GM12878 (cell line): ENCODE measurements at regions not wholly inside any gene's neighbourhood (a gene's known extent, or its start where the extent isn't known, plus 50 kb on each side); places are given as distances from the start of the nearest gene placed in this dataset.

ENCODE experiments used
- ATAC-seq: fragments of 200-7000 bp; cut with Tn5 transposase; 3 replicates; pipeline ENCODE4 v1.9.1; 2020; ENCODE audit warnings: mild to moderate bottlenecking, moderate library complexity
- BruUV-seq: library from RNA; stranded (reverse); fragments of 400-500 nt; replicated peaks from 2 replicates; lab custom pipeline; 2021; lab: Mats Ljungman, UMichigan
- CTCF ChIA-PET: fragments of 300-600 bp; sonication (Branson Sonifier 250); formaldehyde crosslinking; extraction: SDS; loops from one replicate; lab custom pipeline; 2021; ENCODE audit warnings: inconsistent platforms; lab: Yijun Ruan, JAX
- POLR2A ChIA-PET: fragments of 350-600 bp; formaldehyde crosslinking; extraction: SDS; loops from one replicate; lab custom pipeline; 2021; ENCODE audit warnings: inconsistent platforms; lab: Charles Lee
- RAD21 ChIA-PET: fragments of 300-600 bp; sonication (Branson Sonifier 250); formaldehyde crosslinking; loops from one replicate; lab custom pipeline; 2023; ENCODE audit warnings: antibody characterized with exemption; ENCODE audit not compliant: unreplicated experiment; lab: Charles Lee
- SMC1A ChIA-PET: fragments of 300-600 bp; sonication (Branson Sonifier 250); formaldehyde crosslinking; loops from one replicate; lab custom pipeline; 2023; ENCODE audit not compliant: unreplicated experiment, uncharacterized antibody; lab: Charles Lee
- DNase-seq: peaks from one replicate; pipeline ENCODE4 v3.0.0-alpha.2; 2011; ENCODE audit warnings: low read depth, low spot score
- FAIRE-seq: peaks from 3 replicates; lab custom pipeline; 2011; peaks lifted over from hg19 to GRCh38; lab: Jason Lieb, UNC
- H2AFZ ChIP-seq: 2 replicates; pipeline ENCODE4 v1.6.0; 2011; ENCODE audit warnings: low read depth, low read length, control low read depth; ENCODE audit not compliant: control insufficient read depth
- H3K27ac ChIP-seq: 2 replicates; pipeline ENCODE4 v1.5.1; 2011; ENCODE audit warnings: control low read depth; ENCODE audit not compliant: control insufficient read depth, insufficient read depth
- H3K27me3 ChIP-seq, 2 experiments: replicated peaks in 1 of 2; 2 replicates each; pipeline versions ENCODE4 v1.6.0 to v1.6.1; 2011; ENCODE audit warnings: low read length in 1 of 2; ENCODE audit not compliant: control insufficient read depth in 2 of 2, insufficient read depth in 2 of 2
- H3K36me3 ChIP-seq, 2 experiments: 2 replicates each; pipeline ENCODE4 v1.5.1; 2011; ENCODE audit warnings: low read length in 1 of 2; ENCODE audit not compliant: control insufficient read depth in 2 of 2, insufficient read depth in 2 of 2
- H3K4me1 ChIP-seq: 2 replicates; pipeline ENCODE4 v1.6.1; 2011; ENCODE audit warnings: mild to moderate bottlenecking, low read length, moderate library complexity, mixed read lengths; ENCODE audit not compliant: control insufficient read depth, insufficient read depth
- H3K4me2 ChIP-seq: 2 replicates; pipeline ENCODE4 v1.6.0; 2011; ENCODE audit warnings: control low read depth; ENCODE audit not compliant: control insufficient read depth, insufficient read depth
- H3K4me3 ChIP-seq: fragments of 200-600 bp; sonication (generic); 2 replicates; pipeline ENCODE4 v1.5.1; 2016
- H3K79me2 ChIP-seq: 2 replicates; pipeline ENCODE4 v1.6.0; 2011; ENCODE audit warnings: low read length; ENCODE audit not compliant: control insufficient read depth, insufficient read depth
- H3K9ac ChIP-seq: 2 replicates; pipeline ENCODE4 v1.8.0; 2011; ENCODE audit warnings: low read length, control low read depth, mixed read lengths; ENCODE audit not compliant: control insufficient read depth, insufficient read depth
- H3K9me3 ChIP-seq: replicated peaks from 3 replicates; pipeline ENCODE4 v1.5.1; 2011; ENCODE audit warnings: mild to moderate bottlenecking, low read length; ENCODE audit not compliant: control insufficient read depth, insufficient read depth
- H4K20me1 ChIP-seq: 2 replicates; pipeline ENCODE4 v1.6.0; 2011; ENCODE audit not compliant: control insufficient read depth, insufficient read depth
- CBFB ChIP-seq: IDR thresholded peaks from 2 replicates; pipeline ENCODE4 v1.6.1; 2016; ENCODE audit warnings: antibody characterized with exemption, low read depth
- NBN ChIP-seq: fragments of 450-650 bp; IDR thresholded peaks from 2 replicates; pipeline ENCODE4 v1.6.1; 2016
- NFIC ChIP-seq: IDR thresholded peaks from 2 replicates; pipeline ENCODE4 v1.6.1; 2012; ENCODE audit warnings: low read depth, mild to moderate bottlenecking, inconsistent platforms, low read length, moderate library complexity
- NFXL1 ChIP-seq: fragments of 450-650 bp; IDR thresholded peaks from 2 replicates; pipeline ENCODE4 v1.6.1; 2017; ENCODE audit warnings: antibody characterized with exemption, mild to moderate bottlenecking, borderline replicate concordance
- NR2C2 ChIP-seq: IDR thresholded peaks from 2 replicates; pipeline ENCODE4 v1.6.1; 2011; ENCODE audit warnings: borderline replicate concordance, low read depth; ENCODE audit not compliant: control insufficient read depth, insufficient read length
- NRF1 ChIP-seq: conservative IDR thresholded peaks from 2 replicates; pipeline ENCODE4 v1.6.1; 2011; ENCODE audit warnings: mild to moderate bottlenecking, low read depth, low read length, improper control_type of control experiment
- POU2F2 ChIP-seq: IDR thresholded peaks from 3 replicates; pipeline ENCODE4 v1.6.1; 2011; ENCODE audit warnings: low read depth, mild to moderate bottlenecking, low read length, borderline replicate concordance
- STAT1 ChIP-seq: fragments of 450-650 bp; conservative IDR thresholded peaks from 2 replicates; pipeline ENCODE4 v1.6.1; 2014; ENCODE audit warnings: antibody characterized with exemption, mild to moderate bottlenecking
- TARDBP ChIP-seq: IDR thresholded peaks from 2 replicates; pipeline ENCODE4 v1.6.1; 2016; ENCODE audit warnings: borderline replicate concordance
- TBL1XR1 ChIP-seq: IDR thresholded peaks from 2 replicates; pipeline ENCODE4 v1.6.1; 2012; ENCODE audit warnings: low read depth, low read length, improper control_type of control experiment
- WRNIP1 ChIP-seq: IDR thresholded peaks from 2 replicates; pipeline ENCODE4 v1.6.1; 2011; ENCODE audit warnings: low read depth, low read length, improper control_type of control experiment, borderline replicate concordance
- ZBTB40 ChIP-seq: fragments of 450-650 bp; IDR thresholded peaks from 2 replicates; pipeline ENCODE4 v1.6.1; 2016; ENCODE audit warnings: mild to moderate bottlenecking, moderate library complexity, borderline replicate concordance
- WGBS: methylation state at CpG from one replicate; pipeline ENCODE4 v1.1.6; 2016; ENCODE audit warnings: low lambda C conversion rate; ENCODE audit not compliant: insufficient replicate concordance, insufficient coverage; ENCODE audit errors: missing lambda C conversion rate; 5-methylcytosine and 5-hydroxymethylcytosine counted together
- in situ Hi-C: fragments of 300-500 bp; cut with MboI; formaldehyde crosslinking; loops from 9 replicates; pipeline ENCODE4 v1.14.3; 2018; ENCODE audit warnings: mixed read lengths
- intact Hi-C: fragments of 100-400 bp; cut with micrococcal nuclease; formaldehyde crosslinking; loops from one replicate; pipeline ENCODE4 v1.14.2; 2022; ENCODE audit not compliant: unreplicated experiment
- TF ChIP-seq, protein P1 (sequence below): IDR thresholded peaks from 2 replicates; pipeline ENCODE4 v1.6.1; 2012; ENCODE audit warnings: mild to moderate bottlenecking, low read depth, low read length
- TF ChIP-seq, protein P2 (sequence below): IDR thresholded peaks from 2 replicates; pipeline ENCODE4 v1.6.1; 2011; ENCODE audit warnings: mild to moderate bottlenecking, low read depth, low read length, moderate library complexity; ENCODE audit not compliant: insufficient replicate concordance

- TF ChIP-seq NR2C2 = no peak
- TF ChIP-seq NRF1 = no peak
- TF ChIP-seq WRNIP1 = no peak
- no peak for TF ChIP-seq POU2F2
- no peak for TF ChIP-seq STAT1
- TF ChIP-seq, all 136 proteins: peak for 0
Measured at GRCh38 chr3:22893101-22893500, 310.0 kb upstream of the UBE2E2 start (continued).

- SMC1A ChIA-PET = no interaction called here
- ATAC-seq (no peak), DNase-seq (no peak), FAIRE-seq (no peak)
- in situ Hi-C loops (no loop called here), intact Hi-C loops (no loop called here)
- Histone ChIP-seq H3K4me3 (no peak overlapping the region), H3K9me3 (no peaks in the 10 kb centered on the region), H4K20me1 (no peaks in the 10 kb centered on the region), H3K36me3 (no peaks in the 10 kb centered on the region), H3K9ac (no peak overlapping the region), H2AFZ (no peak overlapping the region), H3K27me3 (no peaks in the 10 kb centered on the region), H3K79me2 (no peaks in the 10 kb centered on the region), H3K4me2 (no peak overlapping the region), H3K4me1 (no peaks in the 10 kb centered on the region), H3K27ac (no peak overlapping the region)
- 34% methylated on average over 3 of the region's 3 CpGs for WGBS
- CTCF ChIA-PET = no interaction called here
- no TSS peak for BruUV-seq
- RAD21 ChIA-PET = interaction anchor here (0.6 kb wide), 1 partner anchor 443 kb away, joined by 3 read pairs; no protein-coding TSS in a partner anchor
- POLR2A ChIA-PET = no interaction called here
- TF ChIP-seq ZBTB40 (no peak), NFIC (no peak), NFXL1 (no peak), NR2C2 (no peak), NBN (no peak), CBFB (no peak), TARDBP (no peak), TBL1XR1 (no peak)
- TF ChIP-seq, protein P1, sequence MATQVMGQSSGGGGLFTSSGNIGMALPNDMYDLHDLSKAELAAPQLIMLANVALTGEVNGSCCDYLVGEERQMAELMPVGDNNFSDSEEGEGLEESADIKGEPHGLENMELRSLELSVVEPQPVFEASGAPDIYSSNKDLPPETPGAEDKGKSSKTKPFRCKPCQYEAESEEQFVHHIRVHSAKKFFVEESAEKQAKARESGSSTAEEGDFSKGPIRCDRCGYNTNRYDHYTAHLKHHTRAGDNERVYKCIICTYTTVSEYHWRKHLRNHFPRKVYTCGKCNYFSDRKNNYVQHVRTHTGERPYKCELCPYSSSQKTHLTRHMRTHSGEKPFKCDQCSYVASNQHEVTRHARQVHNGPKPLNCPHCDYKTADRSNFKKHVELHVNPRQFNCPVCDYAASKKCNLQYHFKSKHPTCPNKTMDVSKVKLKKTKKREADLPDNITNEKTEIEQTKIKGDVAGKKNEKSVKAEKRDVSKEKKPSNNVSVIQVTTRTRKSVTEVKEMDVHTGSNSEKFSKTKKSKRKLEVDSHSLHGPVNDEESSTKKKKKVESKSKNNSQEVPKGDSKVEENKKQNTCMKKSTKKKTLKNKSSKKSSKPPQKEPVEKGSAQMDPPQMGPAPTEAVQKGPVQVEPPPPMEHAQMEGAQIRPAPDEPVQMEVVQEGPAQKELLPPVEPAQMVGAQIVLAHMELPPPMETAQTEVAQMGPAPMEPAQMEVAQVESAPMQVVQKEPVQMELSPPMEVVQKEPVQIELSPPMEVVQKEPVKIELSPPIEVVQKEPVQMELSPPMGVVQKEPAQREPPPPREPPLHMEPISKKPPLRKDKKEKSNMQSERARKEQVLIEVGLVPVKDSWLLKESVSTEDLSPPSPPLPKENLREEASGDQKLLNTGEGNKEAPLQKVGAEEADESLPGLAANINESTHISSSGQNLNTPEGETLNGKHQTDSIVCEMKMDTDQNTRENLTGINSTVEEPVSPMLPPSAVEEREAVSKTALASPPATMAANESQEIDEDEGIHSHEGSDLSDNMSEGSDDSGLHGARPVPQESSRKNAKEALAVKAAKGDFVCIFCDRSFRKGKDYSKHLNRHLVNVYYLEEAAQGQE = no peak
- TF ChIP-seq, protein P2, sequence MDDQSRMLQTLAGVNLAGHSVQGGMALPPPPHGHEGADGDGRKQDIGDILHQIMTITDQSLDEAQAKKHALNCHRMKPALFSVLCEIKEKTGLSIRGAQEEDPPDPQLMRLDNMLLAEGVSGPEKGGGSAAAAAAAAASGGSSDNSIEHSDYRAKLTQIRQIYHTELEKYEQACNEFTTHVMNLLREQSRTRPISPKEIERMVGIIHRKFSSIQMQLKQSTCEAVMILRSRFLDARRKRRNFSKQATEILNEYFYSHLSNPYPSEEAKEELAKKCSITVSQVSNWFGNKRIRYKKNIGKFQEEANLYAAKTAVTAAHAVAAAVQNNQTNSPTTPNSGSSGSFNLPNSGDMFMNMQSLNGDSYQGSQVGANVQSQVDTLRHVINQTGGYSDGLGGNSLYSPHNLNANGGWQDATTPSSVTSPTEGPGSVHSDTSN = no peak
Measured at GRCh38 chr3:22893644-22894325, 309.3 kb upstream of the UBE2E2 start.
